ENCODE measurements at regions not wholly inside any gene's neighbourhood (a gene's known extent, or its start where the extent isn't known, plus 50 kb on each side); places are given as distances from the start of the nearest gene placed in this dataset.

- H3K4me3 ChIP-seq, result no peak overlapping the region
- no peaks in the 10 kb centered on the region for H3K36me3 ChIP-seq (ENCODE audit: low read depth)
- H4K20me1 ChIP-seq (ENCODE audit: insufficient read depth), result no peaks in the 10 kb centered on the region
Measured at GRCh38 chr3:64798316-64798715, 110.5 kb upstream of the ADAMTS9 start.

GRCh38 chr3:64796607-64797399 is 109.0 kb upstream of the ADAMTS9 start:
- H3K4me3 ChIP-seq, result no peak overlapping the region
- DNase-seq, result no peak
- H3K9ac ChIP-seq, result no peak overlapping the region
- H3K79me2 ChIP-seq (ENCODE audit: insufficient read depth), result no peaks in the 10 kb centered on the region
- H2AFZ ChIP-seq, result no peak overlapping the region
- TF ChIP-seq EZH2 (IDR thresholded peaks at IDR 0.05; ENCODE audit: insufficient read depth, poor library complexity, severe bottlenecking) (no peak), EZH2phosphoT487 (IDR thresholded peaks at IDR 0.05; ENCODE audit: insufficient read depth, low read depth) (no peak)
- H3K36me3 ChIP-seq (ENCODE audit: low read depth), result no peaks in the 10 kb centered on the region
- no peaks in the 10 kb centered on the region for H4K20me1 ChIP-seq (ENCODE audit: insufficient read depth)
- no peaks in the 10 kb centered on the region for H3K9me2 ChIP-seq (ENCODE audit: insufficient read depth)
- H3K9me3 ChIP-seq (ENCODE audit: low read depth), result no peaks in the 10 kb centered on the region
- H3K4me1 ChIP-seq (ENCODE audit: insufficient read depth), result no peaks in the 10 kb centered on the region
- 80 to 87% methylated on average over 7 of the region's 7 CpGs for WGBS, 2 experiments (ENCODE audit: low coverage in 1 of 2, low lambda C conversion rate in 2 of 2, missing lambda C conversion rate in 2 of 2)
- H3K27me3 ChIP-seq (replicated peaks; ENCODE audit: insufficient read depth), result no peaks in the 10 kb centered on the region
- no peak overlapping the region for H3K27ac ChIP-seq
- no peaks in the 10 kb centered on the region for H3F3A ChIP-seq (ENCODE audit: insufficient read depth)
- in situ Hi-C loops (cut with MboI), result no loop called here
- no peak overlapping the region for H3K4me2 ChIP-seq (ENCODE audit: unreplicated experiment)

More at GRCh38 chr3:64798316-64798715, 110.5 kb upstream of the ADAMTS9 start:
- H3K9me3 ChIP-seq (ENCODE audit: low read depth), result no peaks in the 10 kb centered on the region
- H3K27ac ChIP-seq, result no peak overlapping the region
- in situ Hi-C loops (cut with MboI), result no loop called here
- DNase-seq, result no peak
- H3F3A ChIP-seq (ENCODE audit: insufficient read depth), result no peaks in the 10 kb centered on the region
- H3K27me3 ChIP-seq (replicated peaks; ENCODE audit: insufficient read depth), result no peaks in the 10 kb centered on the region
- TF ChIP-seq EZH2 (IDR thresholded peaks at IDR 0.05; ENCODE audit: insufficient read depth, poor library complexity, severe bottlenecking) (no peak), EZH2phosphoT487 (IDR thresholded peaks at IDR 0.05; ENCODE audit: insufficient read depth, low read depth) (no peak)
- H3K9ac ChIP-seq, result no peak overlapping the region
- no peaks in the 10 kb centered on the region for H3K9me2 ChIP-seq (ENCODE audit: insufficient read depth)
- WGBS, 2 experiments (ENCODE audit: low coverage in 1 of 2, low lambda C conversion rate in 2 of 2, missing lambda C conversion rate in 2 of 2), result 69 to 73% methylated on average over 5 of the region's 5 CpGs
- H3K4me1 ChIP-seq (ENCODE audit: insufficient read depth), result no peaks in the 10 kb centered on the region
- H3K79me2 ChIP-seq (ENCODE audit: insufficient read depth), result no peaks in the 10 kb centered on the region
- H3K4me2 ChIP-seq (ENCODE audit: unreplicated experiment), result no peak overlapping the region
- no peak overlapping the region for H2AFZ ChIP-seq

- no peak overlapping the region for H3K9ac ChIP-seq
- no peaks in the 10 kb centered on the region for H3K36me3 ChIP-seq (ENCODE audit: low read depth)
- H4K20me1 ChIP-seq (ENCODE audit: insufficient read depth), result no peaks in the 10 kb centered on the region
- no peaks in the 10 kb centered on the region for H3K27me3 ChIP-seq (replicated peaks; ENCODE audit: insufficient read depth)
- no peaks in the 10 kb centered on the region for H3K79me2 ChIP-seq (ENCODE audit: insufficient read depth)
- H3K4me2 ChIP-seq (ENCODE audit: unreplicated experiment), result no peak overlapping the region
- no peaks in the 10 kb centered on the region for H3K9me3 ChIP-seq (ENCODE audit: low read depth)
- no peaks in the 10 kb centered on the region for H3K4me1 ChIP-seq (ENCODE audit: insufficient read depth)
- DNase-seq, result no peak
- H2AFZ ChIP-seq, result no peak overlapping the region
- TF ChIP-seq EZH2 (IDR thresholded peaks at IDR 0.05; ENCODE audit: insufficient read depth, poor library complexity, severe bottlenecking), result no peak
- TF ChIP-seq EZH2phosphoT487 (IDR thresholded peaks at IDR 0.05; ENCODE audit: insufficient read depth, low read depth), result no peak
- 73 to 80% methylated on average over 3 of the region's 3 CpGs for WGBS, 2 experiments (ENCODE audit: low coverage in 1 of 2, low lambda C conversion rate in 2 of 2, missing lambda C conversion rate in 2 of 2)
- H3K4me3 ChIP-seq, result no peak overlapping the region
- no peaks in the 10 kb centered on the region for H3K9me2 ChIP-seq (ENCODE audit: insufficient read depth)
- H3K27ac ChIP-seq, result no peak overlapping the region
- no peaks in the 10 kb centered on the region for H3F3A ChIP-seq (ENCODE audit: insufficient read depth)
- in situ Hi-C loops (cut with MboI), result no loop called here
Measured at GRCh38 chr3:64792445-64792844, 104.6 kb upstream of the ADAMTS9 start.

- H3K9me2 ChIP-seq (ENCODE audit: insufficient read depth), result no peaks in the 10 kb centered on the region
- no peak overlapping the region for H3K27ac ChIP-seq
- no peak overlapping the region for H3K4me3 ChIP-seq
- H3K79me2 ChIP-seq (ENCODE audit: insufficient read depth), result no peaks in the 10 kb centered on the region
- DNase-seq, result no peak
- H3K9me3 ChIP-seq (ENCODE audit: low read depth), result no peaks in the 10 kb centered on the region
- H3K36me3 ChIP-seq (ENCODE audit: low read depth), result no peaks in the 10 kb centered on the region
- H4K20me1 ChIP-seq (ENCODE audit: insufficient read depth), result no peaks in the 10 kb centered on the region
- H3K27me3 ChIP-seq (replicated peaks; ENCODE audit: insufficient read depth), result no peaks in the 10 kb centered on the region
- in situ Hi-C loops (cut with MboI), result no loop called here
- no peaks in the 10 kb centered on the region for H3K4me1 ChIP-seq (ENCODE audit: insufficient read depth)
- TF ChIP-seq EZH2phosphoT487 (IDR thresholded peaks at IDR 0.05; ENCODE audit: insufficient read depth, low read depth), result no peak
- no peak for TF ChIP-seq EZH2 (IDR thresholded peaks at IDR 0.05; ENCODE audit: insufficient read depth, poor library complexity, severe bottlenecking)
- 83 to 87% methylated on average over 4 of the region's 4 CpGs for WGBS, 2 experiments (ENCODE audit: low coverage in 1 of 2, low lambda C conversion rate in 2 of 2, missing lambda C conversion rate in 2 of 2)
- H3K9ac ChIP-seq, result no peak overlapping the region
- no peaks in the 10 kb centered on the region for H3F3A ChIP-seq (ENCODE audit: insufficient read depth)
- no peak overlapping the region for H3K4me2 ChIP-seq (ENCODE audit: unreplicated experiment)
- no peak overlapping the region for H2AFZ ChIP-seq
Measured at GRCh38 chr3:64789111-64789510, 101.3 kb upstream of the ADAMTS9 start.
